HepG2 (cell line): ENCODE measurements at regions not wholly inside any gene's neighbourhood (a gene's known extent, or its start where the extent isn't known, plus 50 kb on each side); places are given as distances from the start of the nearest gene placed in this dataset.

Experiments
- ATRX ChIP-seq: sonication (generic); formaldehyde crosslinking; IDR thresholded peaks from 2 replicates; pipeline ENCODE4 v1.4.0; 2020; ENCODE audit warnings: missing genetic modification reagents, borderline replicate concordance
- DR1 ChIP-seq: sonication (generic); formaldehyde crosslinking; IDR thresholded peaks from 2 replicates; pipeline ENCODE4 v1.8.0; 2021; ENCODE audit warnings: mild to moderate bottlenecking, missing genetic modification reagents, inconsistent platforms
- HOXA5 ChIP-seq: sonication (generic); formaldehyde crosslinking; IDR thresholded peaks from 2 replicates; pipeline ENCODE4 v1.4.0; 2020; ENCODE audit warnings: missing genetic modification reagents
- KAT8 ChIP-seq: IDR thresholded peaks from 2 replicates; pipeline ENCODE4 v1.6.1; 2016; ENCODE audit warnings: missing genetic modification reagents, missing compliant biosample characterization
- MBNL3 ChIP-seq: fragments of 250-450 bp; sonication (Bioruptor Pico); conservative IDR thresholded peaks from 2 replicates; pipeline ENCODE4 v1.8.0; 2022; ENCODE audit warnings: mild to moderate bottlenecking, inconsistent platforms
- PATZ1 ChIP-seq: sonication (generic); formaldehyde crosslinking; IDR thresholded peaks from 2 replicates; pipeline ENCODE4 v1.4.0; 2020; ENCODE audit warnings: missing genetic modification reagents
- TARDBP ChIP-seq: sonication (generic); formaldehyde crosslinking; IDR thresholded peaks from 2 replicates; pipeline ENCODE4 v1.8.0; 2022; ENCODE audit warnings: mild to moderate bottlenecking, missing genetic modification reagents
- TBX3 ChIP-seq: fragments of 450-650 bp; IDR thresholded peaks from 2 replicates; pipeline ENCODE4 v1.6.1; 2017; ENCODE audit warnings: antibody characterized with exemption, mild to moderate bottlenecking, inconsistent platforms, borderline replicate concordance
- TFE3 ChIP-seq: IDR thresholded peaks from 2 replicates; pipeline ENCODE4 v1.6.1; 2016
- ZFP36 ChIP-seq: fragments of 150-350 bp; IDR thresholded peaks from 2 replicates; pipeline ENCODE4 v1.6.1; 2018; ENCODE audit warnings: borderline replicate concordance, low read length, low read depth; ENCODE audit not compliant: partially characterized antibody
- ZNF326 ChIP-seq: sonication (generic); formaldehyde crosslinking; IDR thresholded peaks from 2 replicates; pipeline ENCODE4 v1.4.0; 2020; ENCODE audit warnings: missing genetic modification reagents, borderline replicate concordance
- ZNF335 ChIP-seq: sonication (generic); formaldehyde crosslinking; IDR thresholded peaks from 2 replicates; pipeline ENCODE4 v1.4.0; 2020; ENCODE audit warnings: missing genetic modification reagents
- ZNF430 ChIP-seq: sonication (generic); formaldehyde crosslinking; IDR thresholded peaks from 2 replicates; pipeline ENCODE4 v1.9.0; 2021; ENCODE audit warnings: mild to moderate bottlenecking, missing genetic modification reagents
- ZNF543 ChIP-seq: sonication (generic); formaldehyde crosslinking; IDR thresholded peaks from 2 replicates; pipeline ENCODE4 v1.4.0; 2020; ENCODE audit warnings: mild to moderate bottlenecking, missing genetic modification reagents
- ZNF589 ChIP-seq: sonication (generic); formaldehyde crosslinking; conservative IDR thresholded peaks from 2 replicates; pipeline ENCODE4 v1.8.0; 2022; ENCODE audit warnings: mild to moderate bottlenecking, moderate library complexity, missing genetic modification reagents
- ZNF607 ChIP-seq: sonication (generic); formaldehyde crosslinking; IDR thresholded peaks from 2 replicates; pipeline ENCODE4 v1.5.1; 2020; ENCODE audit warnings: missing genetic modification reagents, mild to moderate bottlenecking, borderline replicate concordance
- ZNF615 ChIP-seq: sonication (generic); formaldehyde crosslinking; IDR thresholded peaks from 2 replicates; pipeline ENCODE4 v1.5.0; 2020; ENCODE audit warnings: mild to moderate bottlenecking, missing genetic modification reagents, borderline replicate concordance
- ZNF646 ChIP-seq: sonication (generic); formaldehyde crosslinking; IDR thresholded peaks from 2 replicates; pipeline ENCODE4 v1.9.0; 2021; ENCODE audit warnings: mild to moderate bottlenecking, missing genetic modification reagents
- ZNF660 ChIP-seq: sonication (generic); formaldehyde crosslinking; IDR thresholded peaks from 2 replicates; pipeline ENCODE4 v1.5.1; 2020; ENCODE audit warnings: mild to moderate bottlenecking, low read depth, missing genetic modification reagents, borderline replicate concordance

GRCh38 chr2:101630224-101630949, 67.1 kb upstream of the MAP4K4 start (continued):
- TF ChIP-seq ZNF646 (CRISPR knock-in tag): no peak
- TF ChIP-seq TFE3 (CRISPR knock-in tag): no peak
- TF ChIP-seq ZNF607 (CRISPR knock-in tag): no peak
- no peak for TF ChIP-seq ATRX (CRISPR knock-in tag)
- no peak for TF ChIP-seq KAT8 (CRISPR knock-in tag)
- TF ChIP-seq MBNL3 (CRISPR knock-in tag): no peak
- no peak for TF ChIP-seq ZNF335 (CRISPR knock-in tag)
- TF ChIP-seq PATZ1: no peak
- TF ChIP-seq ZNF543 (CRISPR knock-in tag): no peak
- no peak for TF ChIP-seq ZNF615 (CRISPR knock-in tag)
- no peak for TF ChIP-seq ZNF660 (CRISPR knock-in tag)
- TF ChIP-seq ZFP36: no peak
- no peak for TF ChIP-seq ZNF589
- no peak for TF ChIP-seq ZNF430 (CRISPR knock-in tag)
- no peak for TF ChIP-seq HOXA5 (CRISPR knock-in tag)
- no peak for TF ChIP-seq TBX3
- TF ChIP-seq DR1 (CRISPR knock-in tag): no peak
- no peak for TF ChIP-seq TARDBP (CRISPR knock-in tag)
- no peak for TF ChIP-seq ZNF326 (CRISPR knock-in tag)
